ENCODE measurements at regions not wholly inside any gene's neighbourhood (a gene's known extent, or its start where the extent isn't known, plus 50 kb on each side); places are given as distances from the start of the nearest gene placed in this dataset.
A peak's percentile ranks its signal among the peaks of the same experiment; 100 is the strongest.
"Not testable (repeated sequence)": the region's sequence is repeated elsewhere in the genome, so short reads cannot be mapped to it uniquely, and the experiment has no call there.

- DNase-seq: not testable (repeated sequence)
These were observed 128.5 kb downstream of the ART5 start for GRCh38 chr11:3513311-3513710.

GRCh38 chr11:3512751-3513150, 129.0 kb downstream of the ART5 start:
- DNase-seq: not testable (repeated sequence)

- DNase-seq: not testable (repeated sequence)
These were observed 129.6 kb downstream of the ART5 start for GRCh38 chr11:3512133-3512703.

- DNase-seq: not testable (repeated sequence)
These were observed 130.2 kb downstream of the ART5 start for GRCh38 chr11:3511416-3512132.

- not testable (repeated sequence) for DNase-seq
These were observed 130.6 kb upstream of the ZNF195 start for GRCh38 chr11:3509563-3509962.

- DNase-seq: not testable (repeated sequence)
These were observed 120.3 kb upstream of the ZNF195 start for GRCh38 chr11:3499198-3499597.

- not testable (repeated sequence) for DNase-seq
These were observed 119.4 kb upstream of the ZNF195 start for GRCh38 chr11:3498356-3498755.

- not testable (repeated sequence) for DNase-seq
These were observed 114.2 kb upstream of the ZNF195 start for GRCh38 chr11:3493152-3493551.

- DNase-seq: not testable (repeated sequence)
These were observed 109.1 kb upstream of the ZNF195 start for GRCh38 chr11:3488003-3488402.

- not testable (repeated sequence) for DNase-seq
These were observed 106.8 kb upstream of the ZNF195 start for GRCh38 chr11:3485737-3486136.

- DNase-seq: not testable (repeated sequence)
These were observed 98.3 kb upstream of the ZNF195 start for GRCh38 chr11:3476937-3477885.

- DNase-seq: not testable (repeated sequence)
These were observed 97.4 kb upstream of the ZNF195 start for GRCh38 chr11:3476084-3476936.

GRCh38 chr11:3468963-3469362, 90.0 kb upstream of the ZNF195 start:
- not testable (repeated sequence) for DNase-seq

- DNase-seq: not testable (repeated sequence)
These were observed 88.7 kb upstream of the ZNF195 start for GRCh38 chr11:3467599-3467998.

GRCh38 chr11:3455666-3456065, 76.7 kb upstream of the ZNF195 start:
- not testable (repeated sequence) for DNase-seq

- peak; percentile 22 for DNase-seq
These were observed 75.9 kb upstream of the ZNF195 start for GRCh38 chr11:3454844-3455243.

- DNase-seq: not testable (repeated sequence)
These were observed 74.8 kb upstream of the ZNF195 start for GRCh38 chr11:3453596-3454256.

- not testable (repeated sequence) for DNase-seq
These were observed 71.9 kb upstream of the ZNF195 start for GRCh38 chr11:3450822-3451221.

GRCh38 chr11:3445535-3445934, 66.6 kb upstream of the ZNF195 start:
- DNase-seq: not testable (repeated sequence)

GRCh38 chr11:3444420-3444744, 65.4 kb upstream of the ZNF195 start:
- not testable (repeated sequence) for DNase-seq

- not testable (repeated sequence) for DNase-seq
These were observed 64.9 kb upstream of the ZNF195 start for GRCh38 chr11:3443700-3444419.

Data from NCI-H1694 (cell line).